ENCODE measurements at regions not wholly inside any gene's neighbourhood (a gene's known extent, or its start where the extent isn't known, plus 50 kb on each side); places are given as distances from the start of the nearest gene placed in this dataset.

GRCh38 chr3:30167541-30168011, 438.8 kb upstream of the TGFBR2 start:
- POLR2A ChIA-PET = no interaction called here
- no peaks in the 10 kb centered on the region for H3K36me3 ChIP-seq (ENCODE audit: control insufficient read depth, insufficient read depth, low read length)
- CTCF ChIA-PET = interaction anchor here (1.0 to 1.7 kb wide), 2 partner anchors 16 to 54 kb away, joined by 3 read pairs; no protein-coding TSS in a partner anchor
- DNase-seq (ENCODE audit: low read depth) = no peak
- no peak for TF ChIP-seq CTCF (IDR thresholded peaks at IDR 0.05; ENCODE audit: insufficient read depth, low read depth, low read length)
- H3K27me3 ChIP-seq (ENCODE audit: control insufficient read depth, insufficient read depth, low read length) = no peaks in the 10 kb centered on the region
- H3K4me3 ChIP-seq (ENCODE audit: low read depth, low read length) = no peak overlapping the region

DNA sequence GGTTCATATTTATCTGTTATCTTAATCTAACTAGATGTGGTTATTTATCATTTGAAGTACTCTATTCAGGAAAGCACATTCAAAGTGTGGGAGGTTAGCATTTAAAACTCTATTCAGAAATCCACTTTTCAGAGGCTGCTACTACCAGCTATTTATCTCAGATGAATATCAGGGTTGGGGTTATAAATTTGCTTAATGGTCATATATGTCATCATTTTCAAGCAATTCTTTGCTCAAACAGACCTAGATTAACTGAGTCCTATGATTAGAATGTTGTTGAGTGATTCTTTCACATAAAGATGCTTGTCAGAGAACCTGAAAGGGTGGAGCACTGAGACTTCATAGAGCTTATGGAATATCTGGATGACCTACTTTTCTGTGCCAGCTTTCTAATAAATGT, 436.9 kb upstream of the TGFBR2 start:
- no peaks in the 10 kb centered on the region for H3K36me3 ChIP-seq (ENCODE audit: control insufficient read depth, insufficient read depth, low read length)
- TF ChIP-seq CTCF (IDR thresholded peaks at IDR 0.05; ENCODE audit: insufficient read depth, low read depth, low read length) = no peak
- ChIA-PET POLR2A (no interaction called here), CTCF (interaction anchor here (1.4 kb wide), 1 partner anchor 29 kb away, joined by 6 read pairs; no protein-coding TSS in a partner anchor)
- H3K4me3 ChIP-seq (ENCODE audit: low read depth, low read length) = no peak overlapping the region
- no peaks in the 10 kb centered on the region for H3K27me3 ChIP-seq (ENCODE audit: control insufficient read depth, insufficient read depth, low read length)
- DNase-seq (ENCODE audit: low read depth) = no peak

GRCh38 chr3:30170681-30171438, 435.5 kb upstream of the TGFBR2 start:
- no peak for TF ChIP-seq CTCF (IDR thresholded peaks at IDR 0.05; ENCODE audit: insufficient read depth, low read depth, low read length)
- no peaks in the 10 kb centered on the region for H3K27me3 ChIP-seq (ENCODE audit: control insufficient read depth, insufficient read depth, low read length)
- no peaks in the 10 kb centered on the region for H3K36me3 ChIP-seq (ENCODE audit: control insufficient read depth, insufficient read depth, low read length)
- CTCF ChIA-PET = interaction anchor here (1.4 kb wide), 1 partner anchor 28 kb away, joined by 6 read pairs; no protein-coding TSS in a partner anchor
- DNase-seq (ENCODE audit: low read depth) = no peak
- POLR2A ChIA-PET = interaction anchor here (0.7 kb wide), 1 partner anchor 9 kb away, joined by 3 read pairs; no protein-coding TSS in a partner anchor
- H3K4me3 ChIP-seq (ENCODE audit: low read depth, low read length) = no peak overlapping the region

GRCh38 chr3:30174357-30174756, 432.0 kb upstream of the TGFBR2 start:
- H3K4me3 ChIP-seq (ENCODE audit: low read depth, low read length) = no peak overlapping the region
- ChIA-PET CTCF (no interaction called here), POLR2A (no interaction called here)
- no peak for DNase-seq (ENCODE audit: low read depth)
- H3K27me3 ChIP-seq (ENCODE audit: control insufficient read depth, insufficient read depth, low read length) = no peaks in the 10 kb centered on the region
- TF ChIP-seq CTCF (IDR thresholded peaks at IDR 0.05; ENCODE audit: insufficient read depth, low read depth, low read length) = no peak
- no peaks in the 10 kb centered on the region for H3K36me3 ChIP-seq (ENCODE audit: control insufficient read depth, insufficient read depth, low read length)

- POLR2A ChIA-PET = no interaction called here
- H3K27me3 ChIP-seq (ENCODE audit: control insufficient read depth, insufficient read depth, low read length) = no peaks in the 10 kb centered on the region
- H3K4me3 ChIP-seq (ENCODE audit: low read depth, low read length) = no peak overlapping the region
- H3K36me3 ChIP-seq (ENCODE audit: control insufficient read depth, insufficient read depth, low read length) = no peaks in the 10 kb centered on the region
- no peak for TF ChIP-seq CTCF (IDR thresholded peaks at IDR 0.05; ENCODE audit: insufficient read depth, low read depth, low read length)
- CTCF ChIA-PET = interaction anchor here (1.5 to 2.0 kb wide), 2 partner anchors 67 to 138 kb away, joined by 5 to 6 read pairs; no protein-coding TSS in a partner anchor
- DNase-seq (ENCODE audit: low read depth) = no peak
Measured at GRCh38 chr3:30180310-30181177, 425.9 kb upstream of the TGFBR2 start.
